Vagina (tissue), 2 donors: ENCODE measurements at regions not wholly inside any gene's neighbourhood (a gene's known extent, or its start where the extent isn't known, plus 50 kb on each side); places are given as distances from the start of the nearest gene placed in this dataset.

Experiments used
- DNase-seq, 2 donors: peaks; one replicate each; pipeline ENCODE4 v3.0.0-alpha.2; 2017; ENCODE audit errors: extremely low spot score in 2 of 2
- H3K27ac ChIP-seq: fragments of 200-600 bp; sonication (generic); one replicate; pipeline ENCODE4 v1.5.1; 2019
- H3K27me3 ChIP-seq: fragments of 200-600 bp; sonication (generic); one replicate; pipeline ENCODE4 v1.5.1; 2019
- H3K36me3 ChIP-seq, 2 donors: fragments of 200-600 bp; sonication (generic); one replicate each; pipeline ENCODE4 v1.5.1; 2017 to 2019
- H3K4me1 ChIP-seq: fragments of 200-600 bp; sonication (generic); one replicate; pipeline ENCODE4 v1.5.1; 2019
- H3K4me3 ChIP-seq, 2 donors: fragments of 200-600 bp; sonication (generic); 1 replicate in 1 of 2; 2 replicates in 1 of 2; pipeline ENCODE4 v1.5.1; 2016 to 2019
- H3K9me3 ChIP-seq: fragments of 200-600 bp; sonication (generic); one replicate; pipeline ENCODE4 v1.5.1; 2019
- CTCF ChIP-seq, 3 experiments: fragments of 450-650 bp in 2 of 3; fragments of 200-600 bp in 1 of 3; sonication (generic) in 1 of 3; IDR thresholded peaks; one replicate each; pipeline ENCODE4 v1.5.1; 2017 to 2019; ENCODE audit warnings: antibody characterized with exemption in 3 of 3, mild to moderate bottlenecking in 2 of 3, moderate library complexity in 2 of 3
- POLR2A ChIP-seq, 2 donors: fragments of 450-650 bp; IDR thresholded peaks; one replicate each; pipeline ENCODE4 v1.6.1; 2017; ENCODE audit warnings: antibody characterized with exemption in 2 of 2, mild to moderate bottlenecking in 2 of 2, moderate library complexity in 2 of 2
- POLR2AphosphoS5 ChIP-seq, 2 donors: sonication (generic); formaldehyde crosslinking; IDR thresholded peaks; one replicate each; pipeline ENCODE4 v1.9.0; 2017; ENCODE audit warnings: antibody characterized with exemption in 2 of 2, mild to moderate bottlenecking in 2 of 2, low read depth in 1 of 2; ENCODE audit not compliant: insufficient read depth in 1 of 2
- intact Hi-C: fragments of 100-400 bp; cut with DNase I; formaldehyde crosslinking; loops from one replicate; pipeline ENCODE4 v1.15.1; 2023

DNA sequence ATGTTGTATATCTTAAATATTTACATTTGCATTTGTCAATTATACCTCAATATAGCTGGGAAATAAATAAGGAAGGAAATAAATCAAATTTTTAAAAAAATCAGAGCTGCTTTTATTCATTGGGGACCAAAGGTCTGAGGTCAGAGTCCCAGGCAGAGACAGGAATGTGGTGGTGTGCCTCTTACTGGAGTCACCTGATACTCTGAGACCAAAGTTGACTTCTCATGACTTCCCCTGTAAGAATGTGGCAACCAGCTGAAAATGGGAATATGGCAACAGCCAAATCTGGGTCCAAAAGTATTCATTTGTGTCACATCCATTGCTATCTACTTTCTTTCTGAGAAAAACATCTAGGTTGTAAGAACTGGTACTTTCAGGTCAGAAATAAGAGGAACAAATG, 496.6 kb upstream of the TMPO start:
- Histone ChIP-seq H3K36me3 (no peaks in the 10 kb centered on the region), H3K4me3 (no peak overlapping the region)
- intact Hi-C loops, result no loop called here

DNA sequence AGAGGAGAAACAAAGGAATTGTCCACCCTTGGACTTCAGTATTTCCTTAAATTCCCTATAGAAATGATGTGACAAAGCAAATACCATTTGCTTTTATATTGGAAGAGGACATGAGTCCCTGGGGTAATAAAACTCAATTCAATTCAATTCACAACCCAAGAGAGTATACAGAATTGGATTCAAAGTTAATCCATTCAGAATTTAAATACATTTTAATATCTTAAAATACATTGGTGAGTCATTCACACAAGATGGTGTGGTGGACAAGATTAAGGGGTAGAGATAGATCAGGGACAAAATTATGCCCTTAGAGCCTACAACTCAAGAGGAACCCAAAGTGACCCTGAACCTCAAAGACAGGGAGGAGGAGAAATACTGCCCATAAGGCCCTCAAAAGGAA, 495.0 kb upstream of the TMPO start:
- H3K36me3 ChIP-seq, result no peaks in the 10 kb centered on the region
- H3K27ac ChIP-seq, result no peak overlapping the region
- H3K27me3 ChIP-seq, result no peaks in the 10 kb centered on the region
- intact Hi-C loops, result no loop called here
- no peaks in the 10 kb centered on the region for H3K4me1 ChIP-seq
- DNase-seq, result no peak
- TF ChIP-seq POLR2A (IDR thresholded peaks at IDR 0.05) (no peak), CTCF (IDR thresholded peaks at IDR 0.05) (no peak), POLR2AphosphoS5 (IDR thresholded peaks at IDR 0.05; ENCODE audit: insufficient read depth in 1 of 2, low read depth in 1 of 2) (no peak)
- no peaks in the 10 kb centered on the region for H3K9me3 ChIP-seq
- no peak overlapping the region for H3K4me3 ChIP-seq

More for the DNA sequence above, 496.6 kb upstream of the TMPO start:
- H3K27ac ChIP-seq, result no peak overlapping the region
- TF ChIP-seq POLR2AphosphoS5 (IDR thresholded peaks at IDR 0.05; ENCODE audit: insufficient read depth in 1 of 2, low read depth in 1 of 2), result no peak
- no peak for TF ChIP-seq CTCF (IDR thresholded peaks at IDR 0.05)
- TF ChIP-seq POLR2A (IDR thresholded peaks at IDR 0.05), result no peak
- H3K9me3 ChIP-seq, result no peaks in the 10 kb centered on the region
- DNase-seq, result no peak
- no peaks in the 10 kb centered on the region for H3K27me3 ChIP-seq
- H3K4me1 ChIP-seq, result no peaks in the 10 kb centered on the region

- H3K27me3 ChIP-seq, result no peaks in the 10 kb centered on the region
- H3K36me3 ChIP-seq, result no peaks in the 10 kb centered on the region
- intact Hi-C loops, result no loop called here
- DNase-seq, result no peak
- H3K4me1 ChIP-seq, result no peaks in the 10 kb centered on the region
- H3K4me3 ChIP-seq, result no peak overlapping the region
- H3K9me3 ChIP-seq, result no peaks in the 10 kb centered on the region
- TF ChIP-seq POLR2A (IDR thresholded peaks at IDR 0.05) (no peak), POLR2AphosphoS5 (IDR thresholded peaks at IDR 0.05; ENCODE audit: insufficient read depth in 1 of 2, low read depth in 1 of 2) (no peak), CTCF (IDR thresholded peaks at IDR 0.05) (no peak)
- no peak overlapping the region for H3K27ac ChIP-seq
Measured at GRCh38 chr12:98022961-98023360, 492.4 kb upstream of the TMPO start.

GRCh38 chr12:98037401-98038140, 477.8 kb upstream of the TMPO start:
- intact Hi-C loops, result no loop called here

More at GRCh38 chr12:98037401-98038140, 477.8 kb upstream of the TMPO start:
- Histone ChIP-seq H3K4me3 (no peak overlapping the region), H3K27ac (no peak overlapping the region), H3K27me3 (no peaks in the 10 kb centered on the region), H3K36me3 (no peaks in the 10 kb centered on the region), H3K9me3 (no peaks in the 10 kb centered on the region), H3K4me1 (no peaks in the 10 kb centered on the region)
- TF ChIP-seq CTCF (IDR thresholded peaks at IDR 0.05) (no peak), POLR2AphosphoS5 (IDR thresholded peaks at IDR 0.05; ENCODE audit: insufficient read depth in 1 of 2, low read depth in 1 of 2) (no peak), POLR2A (IDR thresholded peaks at IDR 0.05) (no peak)
- DNase-seq, result no peak
